ENCODE measurements at regions not wholly inside any gene's neighbourhood (a gene's known extent, or its start where the extent isn't known, plus 50 kb on each side); places are given as distances from the start of the nearest gene placed in this dataset.

DNA sequence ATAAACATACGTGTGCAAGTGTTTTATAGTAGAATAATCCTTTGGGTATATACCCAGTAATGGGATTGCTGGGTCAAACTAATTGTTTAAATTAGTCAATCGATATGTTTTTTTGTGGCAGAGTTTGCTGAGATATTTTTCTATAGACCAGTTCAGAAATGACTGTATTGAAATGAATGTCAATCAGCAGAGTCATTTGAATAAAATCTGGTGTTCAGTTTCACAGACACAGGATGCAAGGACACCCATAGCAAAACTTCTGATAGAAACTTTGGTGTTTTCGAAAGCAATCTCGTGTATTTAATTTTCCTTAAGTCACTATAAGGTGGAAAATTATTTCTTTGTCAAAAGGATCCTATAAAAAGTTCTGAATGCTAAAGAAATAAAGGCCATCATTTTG is 434.4 kb downstream of the RAP2B start:
- TF ChIP-seq CTCF (IDR thresholded peaks at IDR 0.05) (no peak), POLR2A (IDR thresholded peaks at IDR 0.05) (no peak)

All from heart left ventricle (tissue), 13 donors.